NCI-H2196 treated with DMSO at 0.1 percent for 48 hours (cell line): ENCODE measurements at regions not wholly inside any gene's neighbourhood (a gene's known extent, or its start where the extent isn't known, plus 50 kb on each side); places are given as distances from the start of the nearest gene placed in this dataset.

ENCODE experiments used
- DNase-seq: peaks from one replicate; lab custom pipeline; 2025; ENCODE audit not compliant: unreplicated experiment; lab: John Stamatoyannopoulos, UW

- DNase-seq: no peak
Observed at GRCh38 chr2:234438305-234438977, 58.4 kb downstream of the ARL4C start.

- DNase-seq: peak; percentile 91
Observed at GRCh38 chr2:234437642-234438304, 59.1 kb downstream of the ARL4C start.

GRCh38 chr2:234436482-234436837 is 60.4 kb downstream of the ARL4C start:
- DNase-seq: no peak

GRCh38 chr2:234435836-234436481 is 60.9 kb downstream of the ARL4C start:
- DNase-seq: no peak

- no peak for DNase-seq
Observed at GRCh38 chr2:234433201-234433600, 63.7 kb downstream of the ARL4C start.

GRCh38 chr2:234430871-234431270 is 66.0 kb downstream of the ARL4C start:
- no peak for DNase-seq

- DNase-seq: no peak
Observed at GRCh38 chr2:234429265-234429664, 67.6 kb downstream of the ARL4C start.

- no peak for DNase-seq
Observed at GRCh38 chr2:234427081-234428061, 69.5 kb downstream of the ARL4C start.

GRCh38 chr2:234426616-234427015 is 70.3 kb downstream of the ARL4C start:
- DNase-seq: no peak

GRCh38 chr2:234425639-234426603 is 71.0 kb downstream of the ARL4C start:
- no peak for DNase-seq

- DNase-seq: no peak
Observed at GRCh38 chr2:234423884-234424283, 73.0 kb downstream of the ARL4C start.

- no peak for DNase-seq
Observed at GRCh38 chr2:234422981-234423431, 73.9 kb downstream of the ARL4C start.

GRCh38 chr2:234422273-234422732 is 74.6 kb downstream of the ARL4C start:
- DNase-seq: no peak

- DNase-seq: no peak
Observed at GRCh38 chr2:234420408-234420807, 76.5 kb downstream of the ARL4C start.

- no peak for DNase-seq
Observed at GRCh38 chr2:234419726-234420125, 77.2 kb downstream of the ARL4C start.

- no peak for DNase-seq
Observed at GRCh38 chr2:234415706-234416105, 81.2 kb downstream of the ARL4C start.

GRCh38 chr2:234414596-234414995 is 82.3 kb downstream of the ARL4C start:
- DNase-seq: no peak

- peak; percentile 87 for DNase-seq
Observed at GRCh38 chr2:234412726-234413125, 84.2 kb downstream of the ARL4C start.

GRCh38 chr2:234411793-234412192 is 85.1 kb downstream of the ARL4C start:
- no peak for DNase-seq

- DNase-seq: no peak
Observed at GRCh38 chr2:234410526-234410925, 86.4 kb downstream of the ARL4C start.
